ENCODE measurements at regions not wholly inside any gene's neighbourhood (a gene's known extent, or its start where the extent isn't known, plus 50 kb on each side); places are given as distances from the start of the nearest gene placed in this dataset.

- Histone ChIP-seq H3K4me3 (ENCODE audit: extremely low read depth, insufficient read depth, low read length, poor library complexity, severe bottlenecking) (no peak overlapping the region), H3K36me3 (ENCODE audit: control insufficient read depth, insufficient read depth, low read length) (peaks cover 46% of the 10 kb centered on the region), H3K4me1 (ENCODE audit: control insufficient read depth, insufficient read depth, low read length, poor library complexity, severe bottlenecking) (peaks cover 31% of the 10 kb centered on the region), H3K9me3 (ENCODE audit: control insufficient read depth, low read length) (no peaks in the 10 kb centered on the region), H3K27ac (ENCODE audit: low read depth, low read length, severe bottlenecking) (no peak overlapping the region)
- 90 to 96% methylated on average over 8 of the region's 8 CpGs for WGBS, 2 experiments (ENCODE audit: insufficient coverage in 2 of 2)
Measured at GRCh38 chr2:120948662-120949011, 213.0 kb downstream of the GLI2 start.

GRCh38 chr2:120949027-120949956, 213.6 kb downstream of the GLI2 start:
- H3K36me3 ChIP-seq (ENCODE audit: control insufficient read depth, insufficient read depth, low read length): peaks cover 47% of the 10 kb centered on the region
- no peak overlapping the region for H3K27ac ChIP-seq (ENCODE audit: low read depth, low read length, severe bottlenecking)
- no peaks in the 10 kb centered on the region for H3K9me3 ChIP-seq (ENCODE audit: control insufficient read depth, low read length)
- H3K4me1 ChIP-seq (ENCODE audit: control insufficient read depth, insufficient read depth, low read length, poor library complexity, severe bottlenecking): peaks cover 25% of the 10 kb centered on the region
- H3K4me3 ChIP-seq (ENCODE audit: extremely low read depth, insufficient read depth, low read length, poor library complexity, severe bottlenecking): no peak overlapping the region
- WGBS, 2 experiments (ENCODE audit: insufficient coverage in 2 of 2): 91 to 92% methylated on average over 11 to 12 of the region's 12 CpGs

- peaks cover 25% of the 10 kb centered on the region for H3K4me1 ChIP-seq (ENCODE audit: control insufficient read depth, insufficient read depth, low read length, poor library complexity, severe bottlenecking)
- H3K9me3 ChIP-seq (ENCODE audit: control insufficient read depth, low read length): no peaks in the 10 kb centered on the region
- H3K27ac ChIP-seq (ENCODE audit: low read depth, low read length, severe bottlenecking): no peak overlapping the region
- WGBS, 2 experiments (ENCODE audit: insufficient coverage in 2 of 2): 92 to 96% methylated on average over 5 of the region's 7 CpGs
- no peak overlapping the region for H3K4me3 ChIP-seq (ENCODE audit: extremely low read depth, insufficient read depth, low read length, poor library complexity, severe bottlenecking)
- H3K36me3 ChIP-seq (ENCODE audit: control insufficient read depth, insufficient read depth, low read length): peaks cover 48% of the 10 kb centered on the region
Measured at GRCh38 chr2:120949957-120950590, 214.4 kb downstream of the GLI2 start.

GRCh38 chr2:120951693-120952092, 216.0 kb downstream of the GLI2 start:
- 56 to 66% methylated on average over 5 of the region's 6 CpGs for WGBS, 2 experiments (ENCODE audit: insufficient coverage in 2 of 2)
- no peak overlapping the region for H3K27ac ChIP-seq (ENCODE audit: low read depth, low read length, severe bottlenecking)
- peaks cover 18% of the 10 kb centered on the region for H3K4me1 ChIP-seq (ENCODE audit: control insufficient read depth, insufficient read depth, low read length, poor library complexity, severe bottlenecking)
- H3K4me3 ChIP-seq (ENCODE audit: extremely low read depth, insufficient read depth, low read length, poor library complexity, severe bottlenecking): no peak overlapping the region
- no peaks in the 10 kb centered on the region for H3K9me3 ChIP-seq (ENCODE audit: control insufficient read depth, low read length)
- H3K36me3 ChIP-seq (ENCODE audit: control insufficient read depth, insufficient read depth, low read length): peaks cover 64% of the 10 kb centered on the region

GRCh38 chr2:120952318-120952717, 216.7 kb downstream of the GLI2 start:
- H3K27ac ChIP-seq (ENCODE audit: low read depth, low read length, severe bottlenecking): peak overlapping the region; percentile 36
- 94 to 96% methylated on average over 9 of the region's 9 CpGs for WGBS, 2 experiments (ENCODE audit: insufficient coverage in 2 of 2)
- H3K4me1 ChIP-seq (ENCODE audit: control insufficient read depth, insufficient read depth, low read length, poor library complexity, severe bottlenecking): peaks cover 18% of the 10 kb centered on the region
- peaks cover 67% of the 10 kb centered on the region for H3K36me3 ChIP-seq (ENCODE audit: control insufficient read depth, insufficient read depth, low read length)
- no peaks in the 10 kb centered on the region for H3K9me3 ChIP-seq (ENCODE audit: control insufficient read depth, low read length)
- H3K4me3 ChIP-seq (ENCODE audit: extremely low read depth, insufficient read depth, low read length, poor library complexity, severe bottlenecking): no peak overlapping the region

- 96% methylated on average over 5 to 6 of the region's 7 CpGs for WGBS, 2 experiments (ENCODE audit: insufficient coverage in 2 of 2)
- no peak overlapping the region for H3K27ac ChIP-seq (ENCODE audit: low read depth, low read length, severe bottlenecking)
- H3K4me3 ChIP-seq (ENCODE audit: extremely low read depth, insufficient read depth, low read length, poor library complexity, severe bottlenecking): no peak overlapping the region
- H3K9me3 ChIP-seq (ENCODE audit: control insufficient read depth, low read length): no peaks in the 10 kb centered on the region
- peaks cover 76% of the 10 kb centered on the region for H3K36me3 ChIP-seq (ENCODE audit: control insufficient read depth, insufficient read depth, low read length)
- peaks cover 18% of the 10 kb centered on the region for H3K4me1 ChIP-seq (ENCODE audit: control insufficient read depth, insufficient read depth, low read length, poor library complexity, severe bottlenecking)
Measured at GRCh38 chr2:120953066-120953756, 217.5 kb downstream of the GLI2 start.

GRCh38 chr2:120953843-120954584, 218.3 kb downstream of the GLI2 start:
- peaks cover 18% of the 10 kb centered on the region for H3K4me1 ChIP-seq (ENCODE audit: control insufficient read depth, insufficient read depth, low read length, poor library complexity, severe bottlenecking)
- H3K9me3 ChIP-seq (ENCODE audit: control insufficient read depth, low read length): no peaks in the 10 kb centered on the region
- WGBS, 2 experiments (ENCODE audit: insufficient coverage in 2 of 2): 96 to 97% methylated on average over 14 to 16 of the region's 16 CpGs
- H3K27ac ChIP-seq (ENCODE audit: low read depth, low read length, severe bottlenecking): no peak overlapping the region
- H3K36me3 ChIP-seq (ENCODE audit: control insufficient read depth, insufficient read depth, low read length): peaks cover 82% of the 10 kb centered on the region
- no peak overlapping the region for H3K4me3 ChIP-seq (ENCODE audit: extremely low read depth, insufficient read depth, low read length, poor library complexity, severe bottlenecking)

GRCh38 chr2:120954939-120955338, 219.3 kb downstream of the GLI2 start:
- H3K36me3 ChIP-seq (ENCODE audit: control insufficient read depth, insufficient read depth, low read length): peaks cover 91% of the 10 kb centered on the region

GRCh38 chr2:120955427-120955826, 219.8 kb downstream of the GLI2 start:
- no peak overlapping the region for H3K27ac ChIP-seq (ENCODE audit: low read depth, low read length, severe bottlenecking)
- no peaks in the 10 kb centered on the region for H3K9me3 ChIP-seq (ENCODE audit: control insufficient read depth, low read length)
- peaks cover 18% of the 10 kb centered on the region for H3K4me1 ChIP-seq (ENCODE audit: control insufficient read depth, insufficient read depth, low read length, poor library complexity, severe bottlenecking)
- peaks cover 93% of the 10 kb centered on the region for H3K36me3 ChIP-seq (ENCODE audit: control insufficient read depth, insufficient read depth, low read length)
- no peak overlapping the region for H3K4me3 ChIP-seq (ENCODE audit: extremely low read depth, insufficient read depth, low read length, poor library complexity, severe bottlenecking)
- 80 to 83% methylated on average over 8 of the region's 8 CpGs for WGBS, 2 experiments (ENCODE audit: insufficient coverage in 2 of 2)

More at GRCh38 chr2:120954939-120955338, 219.3 kb downstream of the GLI2 start:
- H3K4me1 ChIP-seq (ENCODE audit: control insufficient read depth, insufficient read depth, low read length, poor library complexity, severe bottlenecking): peaks cover 18% of the 10 kb centered on the region
- no peaks in the 10 kb centered on the region for H3K9me3 ChIP-seq (ENCODE audit: control insufficient read depth, low read length)
- no peak overlapping the region for H3K27ac ChIP-seq (ENCODE audit: low read depth, low read length, severe bottlenecking)
- WGBS, 2 experiments (ENCODE audit: insufficient coverage in 2 of 2): 100% methylated on average over 5 to 7 of the region's 8 CpGs
- H3K4me3 ChIP-seq (ENCODE audit: extremely low read depth, insufficient read depth, low read length, poor library complexity, severe bottlenecking): no peak overlapping the region

GRCh38 chr2:120956486-120957156, 221.0 kb downstream of the GLI2 start:
- WGBS, 2 experiments (ENCODE audit: insufficient coverage in 2 of 2): 84 to 94% methylated on average over 11 to 14 of the region's 14 CpGs
- H3K36me3 ChIP-seq (ENCODE audit: control insufficient read depth, insufficient read depth, low read length): peaks cover 90% of the 10 kb centered on the region

More at GRCh38 chr2:120956486-120957156, 221.0 kb downstream of the GLI2 start:
- Histone ChIP-seq H3K9me3 (ENCODE audit: control insufficient read depth, low read length) (no peaks in the 10 kb centered on the region), H3K4me1 (ENCODE audit: control insufficient read depth, insufficient read depth, low read length, poor library complexity, severe bottlenecking) (peaks cover 8% of the 10 kb centered on the region), H3K27ac (ENCODE audit: low read depth, low read length, severe bottlenecking) (no peak overlapping the region), H3K4me3 (ENCODE audit: extremely low read depth, insufficient read depth, low read length, poor library complexity, severe bottlenecking) (no peak overlapping the region)
